NCI-H510A treated with DMSO at 0.1 percent for 48 hours (cell line): ENCODE measurements at regions not wholly inside any gene's neighbourhood (a gene's known extent, or its start where the extent isn't known, plus 50 kb on each side); places are given as distances from the start of the nearest gene placed in this dataset.

Source experiments
- DNase-seq: peaks from one replicate; lab custom pipeline; 2025; lab: John Stamatoyannopoulos, UW

DNA sequence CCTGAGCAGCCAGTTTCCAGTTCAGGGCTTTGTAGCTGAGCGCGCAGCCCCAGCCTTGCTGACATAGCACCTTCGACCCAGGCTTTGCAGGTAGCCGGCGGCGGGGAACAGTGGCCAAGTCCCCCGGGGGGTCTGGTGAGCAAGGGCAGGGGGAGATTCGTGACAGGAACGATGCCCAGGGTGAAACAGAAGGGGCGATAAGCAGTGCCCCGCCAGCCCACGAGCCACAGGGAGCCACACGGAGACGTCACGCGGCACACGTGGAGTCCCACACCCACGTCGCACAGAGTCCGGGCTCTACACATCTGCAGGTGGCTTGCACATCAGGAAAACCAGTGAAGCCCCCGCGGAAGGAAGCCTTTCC, 127.2 kb downstream of the SOX1 start:
- no peak for DNase-seq

- DNase-seq = no peak
Measured at GRCh38 chr13:112194579-112194978, 127.6 kb downstream of the SOX1 start.

DNA sequence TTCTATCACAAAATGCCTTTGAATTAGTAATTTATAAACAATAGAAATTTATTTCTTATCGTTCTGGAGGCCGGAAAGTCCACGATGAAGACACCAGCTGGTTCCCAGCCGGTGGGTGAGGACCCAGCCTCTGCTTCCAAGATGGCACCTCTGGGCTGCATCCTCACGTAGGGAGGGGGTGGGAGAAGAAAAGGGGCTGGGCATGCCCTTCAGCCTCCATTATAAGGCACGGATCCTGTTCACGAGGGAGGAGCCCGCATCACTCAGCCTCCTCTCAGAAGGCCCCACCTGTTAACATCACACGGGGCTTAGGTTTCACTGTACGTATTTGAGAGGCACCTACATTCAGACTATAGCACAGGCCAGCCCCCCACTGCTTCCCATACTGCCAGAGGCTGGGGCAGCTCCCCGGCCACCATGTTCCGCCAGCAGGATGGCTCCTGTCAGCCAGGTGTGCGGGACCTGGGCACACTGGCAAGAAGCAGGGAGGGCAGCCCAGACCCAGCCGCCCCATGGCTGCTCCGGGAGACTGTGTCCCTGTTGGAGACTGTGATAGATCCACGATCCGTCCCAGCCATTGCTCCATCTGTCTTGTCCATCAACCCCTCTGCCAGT, 131.6 kb downstream of the SOX1 start:
- DNase-seq = no peak

DNA sequence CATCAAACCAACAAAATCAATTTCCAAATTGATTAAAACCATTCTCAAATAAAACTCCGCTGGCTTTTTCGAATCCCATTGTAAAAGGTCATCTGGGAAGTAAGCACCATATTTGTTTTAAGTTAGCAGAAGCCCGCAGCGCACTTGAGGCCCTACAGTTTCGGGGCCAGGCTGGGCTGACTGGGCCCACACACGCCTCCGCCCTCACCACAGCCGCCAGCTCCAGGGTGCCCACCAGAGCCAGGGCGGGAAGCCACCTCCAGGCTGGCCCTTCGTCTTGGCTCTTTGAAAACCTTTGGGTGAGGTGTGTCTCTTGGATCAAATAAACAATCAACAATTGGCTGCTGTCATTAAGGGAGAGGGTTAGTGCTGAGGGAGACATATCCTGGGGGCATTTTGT, 133.3 kb downstream of the SOX1 start:
- no peak for DNase-seq

GRCh38 chr13:112202266-112202665, 135.3 kb downstream of the SOX1 start:
- DNase-seq = no peak

DNA sequence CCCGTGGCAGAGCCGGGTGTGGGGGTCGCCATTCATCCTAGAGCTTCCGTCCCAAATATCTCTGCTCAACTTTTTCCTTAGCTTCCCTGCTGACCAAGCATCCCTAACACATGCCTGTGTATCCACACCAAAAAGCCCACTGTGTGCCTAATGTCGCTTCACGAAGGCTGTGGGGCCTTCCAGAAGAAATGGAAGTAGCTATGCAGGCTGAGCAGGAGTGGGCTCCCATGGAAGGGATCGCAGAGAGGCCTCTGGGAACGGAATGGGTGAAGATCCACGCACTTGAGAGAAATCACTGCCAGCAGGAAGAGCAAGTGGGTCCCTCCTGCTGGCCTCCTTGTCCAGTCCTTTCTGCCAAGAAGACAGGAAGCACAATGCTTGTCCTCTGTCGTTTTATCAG, 136.0 kb downstream of the SOX1 start:
- DNase-seq = no peak

- DNase-seq = no peak
Measured at GRCh38 chr13:112203614-112204013, 136.7 kb downstream of the SOX1 start.

- DNase-seq = no peak
Measured at GRCh38 chr13:112204346-112205327, 137.7 kb downstream of the SOX1 start.

DNA sequence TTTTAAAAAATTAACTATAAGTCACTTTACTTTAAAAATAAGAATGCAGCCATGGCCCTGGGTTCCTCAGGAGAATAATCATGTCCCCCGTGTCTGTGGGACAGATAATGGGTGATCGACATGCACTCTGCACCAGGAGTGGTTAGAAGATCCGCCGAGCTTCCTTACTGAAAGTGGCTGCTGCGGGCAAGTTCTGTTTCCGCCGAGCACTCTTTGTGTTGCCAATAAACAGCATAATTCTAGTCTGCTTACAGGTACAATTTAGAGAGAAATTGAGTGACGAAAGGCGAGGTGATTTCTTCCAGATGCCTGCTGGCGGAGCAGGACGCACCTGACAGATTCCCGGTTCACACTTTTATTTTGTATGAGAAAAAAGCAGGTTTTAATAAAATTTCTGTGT, 139.0 kb downstream of the SOX1 start:
- no peak for DNase-seq

DNA sequence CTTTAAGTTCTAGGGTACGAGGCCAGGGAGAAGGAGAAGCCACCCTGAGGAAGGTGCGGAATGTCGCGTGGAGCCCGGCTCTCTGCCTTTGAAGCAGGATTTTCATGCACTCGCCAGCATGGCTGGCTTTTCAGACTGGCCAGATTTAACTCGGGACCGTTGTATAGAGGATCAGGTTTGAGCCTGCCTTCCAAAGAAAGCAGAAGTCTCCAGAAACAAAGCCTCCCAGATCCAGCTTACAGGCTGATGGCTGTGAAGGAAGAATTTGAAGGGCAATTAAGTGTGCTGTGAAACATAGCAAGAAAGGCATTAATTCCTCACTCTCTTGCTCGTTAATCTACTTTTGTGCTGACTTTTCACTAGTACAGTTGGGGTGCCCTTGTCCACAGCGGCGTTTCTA, 140.2 kb downstream of the SOX1 start:
- DNase-seq = no peak

DNA sequence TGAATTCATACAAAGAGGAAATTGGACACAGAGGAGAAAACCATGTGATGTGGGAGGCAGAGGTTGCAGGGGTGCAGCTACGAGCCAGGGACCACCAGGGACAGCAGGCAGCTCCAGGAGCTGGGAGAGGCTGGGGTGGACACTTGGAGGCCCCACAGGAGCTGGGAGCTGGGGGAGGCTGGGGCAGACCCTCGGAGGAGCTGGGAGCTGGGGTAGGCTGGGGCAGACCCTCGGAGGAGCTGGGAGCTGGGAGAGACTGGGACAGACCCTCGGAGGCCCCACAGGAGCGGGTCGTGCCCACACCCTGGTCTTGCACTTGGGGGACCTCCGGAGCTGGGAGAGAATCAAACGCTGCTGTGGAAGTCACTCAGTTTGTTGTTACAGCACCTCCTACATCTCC, 141.7 kb downstream of the SOX1 start:
- no peak for DNase-seq

- no peak for DNase-seq
Measured at GRCh38 chr13:112209266-112209665, 142.3 kb downstream of the SOX1 start.

DNA sequence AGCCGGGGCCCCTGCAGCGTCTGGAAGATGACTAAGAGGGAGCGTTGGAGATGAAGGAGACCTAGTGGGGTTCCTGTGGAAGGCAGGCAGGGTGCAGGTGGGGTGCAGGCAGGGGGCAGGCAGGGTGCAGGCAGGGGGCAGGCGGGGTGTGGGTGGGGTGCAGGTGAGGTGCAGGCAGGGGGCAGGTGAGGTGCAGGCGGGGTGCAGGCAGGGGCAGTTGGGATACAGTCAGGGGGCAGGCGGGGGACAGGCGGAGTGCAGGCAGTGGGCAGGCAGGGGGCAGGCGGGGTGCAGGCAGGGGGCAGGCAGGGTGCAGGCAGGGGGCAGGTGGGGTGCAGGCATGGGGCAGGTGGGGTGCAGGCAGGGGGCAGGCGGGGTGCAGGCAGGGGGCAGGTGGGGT, 142.8 kb downstream of the SOX1 start:
- no peak for DNase-seq

DNA sequence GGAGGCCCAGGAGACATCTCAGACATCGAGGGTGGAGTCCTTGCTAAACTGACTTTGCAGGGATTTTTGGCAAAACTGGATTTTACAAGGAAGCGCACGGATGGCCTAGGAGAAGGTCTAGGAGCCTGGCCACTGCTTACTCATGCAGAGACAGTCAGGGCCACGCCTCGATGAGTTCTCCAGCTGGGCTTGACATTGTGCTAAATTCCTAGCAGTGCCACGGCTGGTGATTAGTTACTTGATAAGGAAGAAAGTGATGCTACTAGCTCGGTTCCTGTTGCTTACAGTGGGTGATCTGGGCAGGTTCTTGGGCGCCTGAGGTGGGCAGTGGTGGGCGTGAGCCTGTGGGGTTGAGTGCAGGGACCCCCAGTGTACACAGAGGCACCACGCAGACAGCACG, 143.4 kb downstream of the SOX1 start:
- no peak for DNase-seq

GRCh38 chr13:112212533-112212932, 145.6 kb downstream of the SOX1 start:
- DNase-seq = no peak

DNA sequence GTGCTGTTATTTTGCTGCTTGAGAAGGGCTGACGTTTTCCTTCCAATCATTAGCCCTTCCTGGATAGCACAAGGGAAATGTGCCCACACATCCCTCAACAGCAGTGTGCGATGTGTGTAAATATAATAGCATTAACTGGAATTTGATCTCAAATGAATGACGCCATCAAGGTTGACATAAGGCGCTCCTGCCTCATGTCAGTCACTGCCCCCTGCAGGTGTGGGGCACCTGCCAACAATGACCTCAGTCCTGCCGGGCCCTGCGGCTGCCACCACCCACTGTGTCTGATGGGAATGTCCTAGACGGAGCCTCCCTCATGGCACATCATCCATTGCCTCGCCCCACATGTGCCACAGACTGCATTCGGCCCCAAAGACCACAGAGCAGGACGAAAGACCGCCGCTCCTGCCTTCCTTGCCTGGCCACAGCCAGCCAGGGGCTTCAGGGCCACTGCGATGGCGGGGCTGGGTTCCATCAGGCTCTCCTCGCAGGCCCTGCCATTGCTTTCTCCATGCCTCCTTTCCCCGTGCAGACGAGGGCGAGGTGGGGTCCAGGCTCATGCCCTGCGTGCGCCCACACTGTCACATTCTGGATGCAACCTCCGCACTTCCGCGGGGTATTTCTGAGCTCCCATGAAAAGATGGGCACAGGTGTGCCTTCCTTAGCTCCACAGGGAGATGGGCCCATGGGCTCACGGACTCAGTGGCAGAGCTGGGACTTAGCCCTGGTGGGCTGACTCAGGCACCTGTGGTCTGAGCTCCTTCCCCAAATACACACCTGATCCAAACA, 146.7 kb downstream of the SOX1 start:
- peak; percentile 91 for DNase-seq

DNA sequence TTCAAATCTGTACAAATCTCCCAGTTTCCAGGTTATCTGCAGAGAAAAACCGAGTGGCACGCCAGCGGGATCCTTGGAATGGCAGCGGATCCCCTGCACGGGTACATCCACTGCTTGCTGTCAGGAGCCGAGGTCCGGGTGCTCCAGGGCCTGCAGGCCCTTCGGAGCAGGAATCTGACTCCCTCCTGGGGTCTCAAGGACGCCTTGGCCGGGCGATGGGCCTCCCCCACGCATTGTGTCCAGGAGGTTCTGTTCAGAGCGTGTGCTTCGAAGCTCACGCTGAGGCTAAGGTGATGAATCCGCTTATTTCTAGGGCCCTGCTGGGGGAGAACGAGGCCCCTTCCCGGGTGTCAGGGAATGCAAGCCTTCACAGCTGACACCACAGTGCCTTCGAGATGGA, 148.9 kb downstream of the SOX1 start:
- no peak for DNase-seq

DNA sequence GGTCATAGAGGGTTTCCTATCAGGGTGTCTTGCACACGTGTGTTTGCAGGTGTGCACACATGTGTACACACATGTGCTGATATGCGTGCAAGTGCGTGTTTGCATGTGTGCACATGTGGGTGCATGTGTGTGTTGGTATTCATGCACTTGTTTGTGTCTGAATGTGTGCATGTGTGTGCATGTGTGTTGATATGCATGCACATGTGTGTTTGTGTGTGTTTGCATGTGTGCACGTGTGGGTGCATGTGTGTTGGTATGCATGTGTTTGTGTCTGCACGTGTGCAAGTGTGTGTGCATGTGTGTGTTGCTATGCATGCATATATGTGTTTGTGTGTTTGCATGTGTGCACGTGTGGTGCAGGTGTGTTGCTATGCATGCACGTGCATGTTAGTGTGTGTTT, 150.5 kb downstream of the SOX1 start:
- DNase-seq = no peak

DNA sequence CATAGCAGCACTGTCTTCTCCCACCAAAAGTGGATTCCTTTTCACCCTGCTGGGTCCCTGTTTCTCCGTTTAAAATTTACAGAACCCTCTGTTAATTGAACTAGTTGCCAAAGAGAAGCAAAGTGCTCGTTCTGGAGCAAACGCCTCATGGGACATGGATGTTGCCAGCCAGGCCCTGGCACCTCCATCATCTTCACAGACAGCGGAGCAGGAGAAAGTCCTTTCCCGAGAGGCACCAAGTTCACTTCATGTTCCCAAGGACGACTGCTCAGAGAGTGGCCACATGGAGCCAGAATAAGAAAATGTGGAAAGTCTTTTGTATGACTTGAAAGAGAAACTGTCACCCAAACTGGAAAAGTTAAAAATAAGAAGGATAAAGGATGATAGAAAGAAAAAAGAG, 151.5 kb downstream of the SOX1 start:
- DNase-seq = no peak

DNA sequence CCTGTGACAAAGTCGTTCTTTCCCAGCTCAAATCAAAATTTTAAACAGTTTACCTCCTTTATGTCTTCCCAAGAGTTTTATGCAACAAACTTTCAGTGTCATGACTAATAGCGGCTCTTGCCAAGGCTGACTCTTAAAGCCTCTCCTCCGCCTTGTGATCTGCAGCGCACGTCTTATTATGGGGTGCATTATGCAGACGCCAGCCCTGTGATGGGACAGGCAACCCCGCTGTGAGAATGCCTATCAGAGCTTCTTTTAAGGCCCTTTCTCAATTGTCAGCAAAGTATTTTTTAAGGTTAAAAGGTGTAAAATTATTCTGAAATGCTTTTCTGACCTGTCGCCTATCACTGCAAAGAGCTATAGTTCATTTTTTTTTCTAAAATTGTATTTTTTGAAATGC, 152.8 kb downstream of the SOX1 start:
- DNase-seq = no peak

- DNase-seq = no peak
Measured at GRCh38 chr13:112220296-112220875, 153.4 kb downstream of the SOX1 start.

- no peak for DNase-seq
Measured at GRCh38 chr13:112220925-112221324, 154.0 kb downstream of the SOX1 start.
